Right lobe of liver (tissue), 4 donors: ENCODE measurements at regions not wholly inside any gene's neighbourhood (a gene's known extent, or its start where the extent isn't known, plus 50 kb on each side); places are given as distances from the start of the nearest gene placed in this dataset.

Source experiments
- POLR2A ChIP-seq: fragments of 450-650 bp; IDR thresholded peaks from one replicate; pipeline ENCODE4 v1.6.1; 2017; ENCODE audit warnings: antibody characterized with exemption, mild to moderate bottlenecking
- TF ChIP-seq, protein P1 (sequence below), 4 donors: fragments of 200-600 bp in 3 of 4; fragments of 450-650 bp in 1 of 4; IDR thresholded peaks; one replicate each; pipeline versions ENCODE4 v1.5.1 to v1.8.0; 2016 to 2022; ENCODE audit warnings: antibody characterized with exemption in 4 of 4, mild to moderate bottlenecking in 2 of 4
- donor health status: DM: no; HTN: no; CAD: no.
- donor health status: DM: no; HTN: no; CAD: no.
- donor health status: DM: no; HTN: yes; CAD: no.

DNA sequence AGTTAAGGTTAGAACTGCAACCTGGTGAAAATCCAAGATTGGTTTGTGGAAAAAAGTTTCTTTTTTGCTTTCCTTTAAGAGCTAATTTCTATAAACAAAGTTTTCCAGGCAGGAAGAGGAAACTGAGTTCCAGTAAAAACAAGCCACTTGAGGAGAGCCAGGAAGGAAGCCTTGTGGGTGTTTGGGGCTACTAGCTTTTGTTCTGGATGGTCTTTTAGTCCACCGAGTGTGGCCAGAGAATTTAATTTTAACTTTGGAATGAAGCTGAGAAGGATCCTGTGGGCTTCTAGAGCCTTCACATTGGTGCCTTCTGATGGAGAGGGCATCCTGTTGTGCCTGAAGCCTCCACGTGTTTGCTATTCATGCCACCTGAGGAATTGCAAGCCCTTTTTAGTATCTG lies 327.9 kb downstream of the C12orf75 start:
- TF ChIP-seq, protein P1, sequence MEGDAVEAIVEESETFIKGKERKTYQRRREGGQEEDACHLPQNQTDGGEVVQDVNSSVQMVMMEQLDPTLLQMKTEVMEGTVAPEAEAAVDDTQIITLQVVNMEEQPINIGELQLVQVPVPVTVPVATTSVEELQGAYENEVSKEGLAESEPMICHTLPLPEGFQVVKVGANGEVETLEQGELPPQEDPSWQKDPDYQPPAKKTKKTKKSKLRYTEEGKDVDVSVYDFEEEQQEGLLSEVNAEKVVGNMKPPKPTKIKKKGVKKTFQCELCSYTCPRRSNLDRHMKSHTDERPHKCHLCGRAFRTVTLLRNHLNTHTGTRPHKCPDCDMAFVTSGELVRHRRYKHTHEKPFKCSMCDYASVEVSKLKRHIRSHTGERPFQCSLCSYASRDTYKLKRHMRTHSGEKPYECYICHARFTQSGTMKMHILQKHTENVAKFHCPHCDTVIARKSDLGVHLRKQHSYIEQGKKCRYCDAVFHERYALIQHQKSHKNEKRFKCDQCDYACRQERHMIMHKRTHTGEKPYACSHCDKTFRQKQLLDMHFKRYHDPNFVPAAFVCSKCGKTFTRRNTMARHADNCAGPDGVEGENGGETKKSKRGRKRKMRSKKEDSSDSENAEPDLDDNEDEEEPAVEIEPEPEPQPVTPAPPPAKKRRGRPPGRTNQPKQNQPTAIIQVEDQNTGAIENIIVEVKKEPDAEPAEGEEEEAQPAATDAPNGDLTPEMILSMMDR (IDR thresholded peaks at IDR 0.05) = no peak
- TF ChIP-seq POLR2A = no peak
